HepG2 (cell line): ENCODE measurements at regions not wholly inside any gene's neighbourhood (a gene's known extent, or its start where the extent isn't known, plus 50 kb on each side); places are given as distances from the start of the nearest gene placed in this dataset.

Source experiments
- CTCF ChIP-seq: sonication (generic); formaldehyde crosslinking; IDR thresholded peaks from 2 replicates; pipeline ENCODE4 v1.5.0; 2020; ENCODE audit warnings: mild to moderate bottlenecking, missing genetic modification reagents, moderate library complexity
- HCFC1 ChIP-seq: fragments of 150-350 bp; IDR thresholded peaks from 2 replicates; pipeline ENCODE4 v1.6.1; 2014; ENCODE audit warnings: low read depth, low read length
- IRF2 ChIP-seq: IDR thresholded peaks from 2 replicates; pipeline ENCODE4 v1.6.1; 2018; ENCODE audit warnings: missing genetic modification reagents, missing compliant biosample characterization
- KLF12 ChIP-seq: sonication (generic); formaldehyde crosslinking; IDR thresholded peaks from 2 replicates; pipeline ENCODE4 v1.4.0; 2020; ENCODE audit warnings: missing genetic modification reagents, borderline replicate concordance
- KLF9 ChIP-seq: IDR thresholded peaks from 2 replicates; pipeline ENCODE4 v1.6.1; 2016; ENCODE audit warnings: low read depth
- TEAD3 ChIP-seq: optimal IDR thresholded peaks from 2 replicates; pipeline ENCODE3; 2016; ENCODE audit warnings: borderline replicate concordance
- ZC3H4 ChIP-seq: sonication (generic); formaldehyde crosslinking; IDR thresholded peaks from 2 replicates; pipeline ENCODE4 v1.4.0; 2020; ENCODE audit warnings: missing genetic modification reagents, borderline replicate concordance
- ZNF180 ChIP-seq: sonication (generic); formaldehyde crosslinking; IDR thresholded peaks from 2 replicates; pipeline ENCODE4 v1.4.0; 2020; ENCODE audit warnings: low read depth, missing genetic modification reagents, borderline replicate concordance
- ZNF672 ChIP-seq: sonication (generic); formaldehyde crosslinking; IDR thresholded peaks from 2 replicates; pipeline ENCODE4 v1.8.1; 2022; ENCODE audit warnings: missing genetic modification reagents
- TF ChIP-seq, protein P1 (sequence below): sonication (generic); formaldehyde crosslinking; IDR thresholded peaks from 2 replicates; pipeline ENCODE4 v1.8.0; 2022; ENCODE audit warnings: missing genetic modification reagents, mild to moderate bottlenecking, borderline replicate concordance
- TF ChIP-seq, protein P2 (sequence below): IDR thresholded peaks from 2 replicates; pipeline ENCODE4 v1.6.1; 2012; ENCODE audit warnings: inconsistent platforms
- TF ChIP-seq, protein P3 (sequence below): sonication (generic); formaldehyde crosslinking; IDR thresholded peaks from 2 replicates; pipeline ENCODE4 v1.9.0; 2021; ENCODE audit warnings: missing genetic modification reagents, borderline replicate concordance
- TF ChIP-seq, protein P4 (sequence below): sonication (generic); formaldehyde crosslinking; IDR thresholded peaks from 2 replicates; pipeline ENCODE4 v1.8.0; 2022; ENCODE audit warnings: missing genetic modification reagents, mild to moderate bottlenecking, moderate library complexity, borderline replicate concordance

DNA sequence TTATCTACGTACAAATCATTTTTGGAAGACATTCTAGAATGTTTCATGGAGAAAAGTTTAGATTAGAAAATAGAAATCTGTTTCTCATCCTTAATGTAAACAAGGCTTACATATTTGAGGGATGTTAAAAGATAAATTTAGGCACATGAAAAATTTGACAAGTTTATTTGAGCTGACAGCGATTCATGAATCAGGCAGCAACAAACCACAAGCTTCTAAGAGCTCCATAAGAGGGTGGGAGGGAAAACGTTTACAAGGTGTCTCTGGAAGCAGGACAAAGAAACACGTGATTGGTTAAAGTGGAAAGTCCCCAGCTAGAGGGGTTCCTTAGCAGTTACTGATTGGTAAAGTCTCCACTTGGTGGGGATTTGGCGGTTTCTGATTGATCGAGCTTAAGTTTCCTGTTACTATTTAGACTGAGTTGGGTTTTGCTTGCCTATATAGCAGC is 228.9 kb upstream of the PITRM1 start:
- TF ChIP-seq CTCF, result no peak
- no peak for TF ChIP-seq ZNF180 (CRISPR knock-in tag)
- no peak for TF ChIP-seq IRF2 (CRISPR knock-in tag)
- TF ChIP-seq, protein P1, sequence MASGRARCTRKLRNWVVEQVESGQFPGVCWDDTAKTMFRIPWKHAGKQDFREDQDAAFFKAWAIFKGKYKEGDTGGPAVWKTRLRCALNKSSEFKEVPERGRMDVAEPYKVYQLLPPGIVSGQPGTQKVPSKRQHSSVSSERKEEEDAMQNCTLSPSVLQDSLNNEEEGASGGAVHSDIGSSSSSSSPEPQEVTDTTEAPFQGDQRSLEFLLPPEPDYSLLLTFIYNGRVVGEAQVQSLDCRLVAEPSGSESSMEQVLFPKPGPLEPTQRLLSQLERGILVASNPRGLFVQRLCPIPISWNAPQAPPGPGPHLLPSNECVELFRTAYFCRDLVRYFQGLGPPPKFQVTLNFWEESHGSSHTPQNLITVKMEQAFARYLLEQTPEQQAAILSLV (CRISPR knock-in tag), result no peak
- no peak for TF ChIP-seq KLF12 (CRISPR knock-in tag)
- TF ChIP-seq, protein P2, sequence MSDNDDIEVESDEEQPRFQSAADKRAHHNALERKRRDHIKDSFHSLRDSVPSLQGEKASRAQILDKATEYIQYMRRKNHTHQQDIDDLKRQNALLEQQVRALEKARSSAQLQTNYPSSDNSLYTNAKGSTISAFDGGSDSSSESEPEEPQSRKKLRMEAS, result no peak
- TF ChIP-seq, protein P3, sequence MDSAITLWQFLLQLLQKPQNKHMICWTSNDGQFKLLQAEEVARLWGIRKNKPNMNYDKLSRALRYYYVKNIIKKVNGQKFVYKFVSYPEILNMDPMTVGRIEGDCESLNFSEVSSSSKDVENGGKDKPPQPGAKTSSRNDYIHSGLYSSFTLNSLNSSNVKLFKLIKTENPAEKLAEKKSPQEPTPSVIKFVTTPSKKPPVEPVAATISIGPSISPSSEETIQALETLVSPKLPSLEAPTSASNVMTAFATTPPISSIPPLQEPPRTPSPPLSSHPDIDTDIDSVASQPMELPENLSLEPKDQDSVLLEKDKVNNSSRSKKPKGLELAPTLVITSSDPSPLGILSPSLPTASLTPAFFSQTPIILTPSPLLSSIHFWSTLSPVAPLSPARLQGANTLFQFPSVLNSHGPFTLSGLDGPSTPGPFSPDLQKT (CRISPR knock-in tag), result no peak
- TF ChIP-seq, protein P4, sequence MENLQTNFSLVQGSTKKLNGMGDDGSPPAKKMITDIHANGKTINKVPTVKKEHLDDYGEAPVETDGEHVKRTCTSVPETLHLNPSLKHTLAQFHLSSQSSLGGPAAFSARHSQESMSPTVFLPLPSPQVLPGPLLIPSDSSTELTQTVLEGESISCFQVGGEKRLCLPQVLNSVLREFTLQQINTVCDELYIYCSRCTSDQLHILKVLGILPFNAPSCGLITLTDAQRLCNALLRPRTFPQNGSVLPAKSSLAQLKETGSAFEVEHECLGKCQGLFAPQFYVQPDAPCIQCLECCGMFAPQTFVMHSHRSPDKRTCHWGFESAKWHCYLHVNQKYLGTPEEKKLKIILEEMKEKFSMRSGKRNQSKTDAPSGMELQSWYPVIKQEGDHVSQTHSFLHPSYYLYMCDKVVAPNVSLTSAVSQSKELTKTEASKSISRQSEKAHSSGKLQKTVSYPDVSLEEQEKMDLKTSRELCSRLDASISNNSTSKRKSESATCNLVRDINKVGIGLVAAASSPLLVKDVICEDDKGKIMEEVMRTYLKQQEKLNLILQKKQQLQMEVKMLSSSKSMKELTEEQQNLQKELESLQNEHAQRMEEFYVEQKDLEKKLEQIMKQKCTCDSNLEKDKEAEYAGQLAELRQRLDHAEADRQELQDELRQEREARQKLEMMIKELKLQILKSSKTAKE, result no peak
- TF ChIP-seq HCFC1, result no peak
- TF ChIP-seq ZC3H4 (CRISPR knock-in tag), result no peak
- TF ChIP-seq TEAD3 (CRISPR knock-in tag), result no peak
- TF ChIP-seq ZNF672 (CRISPR knock-in tag), result no peak
- TF ChIP-seq KLF9 (CRISPR knock-in tag), result no peak
